Upper lobe of left lung (tissue), 6 donors: ENCODE measurements at regions not wholly inside any gene's neighbourhood (a gene's known extent, or its start where the extent isn't known, plus 50 kb on each side); places are given as distances from the start of the nearest gene placed in this dataset.

ENCODE experiments used
- ATAC-seq, 2 donors: fragments of 200-7000 bp; cut with Tn5 transposase; one replicate each; pipeline ENCODE4 v1.9.1; 2022; ENCODE audit warnings: mild to moderate bottlenecking in 2 of 2, moderate library complexity in 2 of 2; ENCODE audit not compliant: low FRiP score in 2 of 2
- DNase-seq, 2 donors: peaks; one replicate each; pipeline ENCODE4 v3.0.0-alpha.2; 2019 to 2020
- H3K27ac ChIP-seq, 4 donors: fragments of 200-600 bp; sonication (generic); one replicate each; pipeline ENCODE4 v1.5.1; 2016 to 2019
- H3K27me3 ChIP-seq, 4 donors: fragments of 200-600 bp; sonication (generic); one replicate each; pipeline ENCODE4 v1.5.1; 2017 to 2019
- H3K36me3 ChIP-seq, 4 donors: fragments of 200-600 bp; sonication (generic); one replicate each; pipeline ENCODE4 v1.5.1; 2016 to 2019
- H3K4me1 ChIP-seq, 4 donors: fragments of 200-600 bp; sonication (generic); one replicate each; pipeline ENCODE4 v1.5.1; 2018 to 2019
- H3K4me3 ChIP-seq, 4 donors: fragments of 200-600 bp; sonication (generic); one replicate each; pipeline ENCODE4 v1.5.1; 2017 to 2019; ENCODE audit warnings: mild to moderate bottlenecking in 2 of 4, moderate library complexity in 1 of 4
- H3K9me3 ChIP-seq, 4 donors: fragments of 200-600 bp; sonication (generic); one replicate each; pipeline ENCODE4 v1.5.1; 2018 to 2019
- EP300 ChIP-seq, 4 donors: sonication (generic); formaldehyde crosslinking; IDR thresholded peaks; one replicate each; pipeline ENCODE4 v1.5.1; 2017; ENCODE audit warnings: antibody characterized with exemption in 4 of 4, control low read depth in 2 of 4
- POLR2A ChIP-seq, 4 donors: fragments of 450-650 bp; IDR thresholded peaks; one replicate each; pipeline ENCODE4 v1.5.1; 2016 to 2017; ENCODE audit warnings: antibody characterized with exemption in 4 of 4, mild to moderate bottlenecking in 2 of 4
- POLR2AphosphoS5 ChIP-seq, 2 donors: sonication (generic); formaldehyde crosslinking; IDR thresholded peaks; one replicate each; pipeline ENCODE4 v1.5.1; 2017; ENCODE audit warnings: antibody characterized with exemption in 2 of 2
- WGBS, 2 donors: methylation state at CpG; one replicate each; pipeline ENCODE4 v1.1.5; 2017 to 2018; 5-methylcytosine and 5-hydroxymethylcytosine counted together
- TF ChIP-seq, protein P1 (sequence below), 6 experiments: fragments of 450-650 bp in 4 of 6; fragments of 200-600 bp in 2 of 6; sonication (generic) in 2 of 6; IDR thresholded peaks; one replicate each; pipeline ENCODE4 v1.5.1; 2016 to 2019; ENCODE audit warnings: antibody characterized with exemption in 6 of 6
- donor health status: DM: no; HTN: no; CAD: no; lungs with moderate emphysema.
- donor health status: DM: no; HTN: yes; CAD: no; lungs with severe emphysema.

DNA sequence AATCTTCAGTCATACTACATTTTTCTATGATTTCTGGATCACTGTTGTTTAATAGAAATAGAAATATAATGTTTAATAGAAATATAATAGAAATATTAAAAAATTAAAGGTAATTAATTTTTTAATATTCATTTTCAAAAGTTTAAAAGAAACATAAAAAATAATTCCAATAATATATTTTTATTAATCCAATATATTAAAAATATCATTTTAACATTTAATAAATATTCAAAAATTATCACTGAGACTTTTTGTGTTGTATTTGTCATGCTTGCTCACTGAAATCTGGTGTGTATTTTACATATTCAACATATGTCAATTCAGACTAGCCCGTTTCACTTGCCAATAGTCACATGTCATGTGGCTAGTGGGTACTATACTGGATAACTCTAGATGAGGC lies 80.6 kb upstream of the SLCO6A1 start:
- Histone ChIP-seq H3K9me3 (no peaks in the 10 kb centered on the region), H3K36me3 (no peaks in the 10 kb centered on the region), H3K4me1 (no peaks in the 10 kb centered on the region), H3K27me3 (no peaks in the 10 kb centered on the region), H3K4me3 (no peak overlapping the region), H3K27ac (no peak overlapping the region)
- TF ChIP-seq EP300 (IDR thresholded peaks at IDR 0.05) (no peak), POLR2A (IDR thresholded peaks at IDR 0.05) (no peak), POLR2AphosphoS5 (IDR thresholded peaks at IDR 0.05) (no peak)
- TF ChIP-seq, protein P1, sequence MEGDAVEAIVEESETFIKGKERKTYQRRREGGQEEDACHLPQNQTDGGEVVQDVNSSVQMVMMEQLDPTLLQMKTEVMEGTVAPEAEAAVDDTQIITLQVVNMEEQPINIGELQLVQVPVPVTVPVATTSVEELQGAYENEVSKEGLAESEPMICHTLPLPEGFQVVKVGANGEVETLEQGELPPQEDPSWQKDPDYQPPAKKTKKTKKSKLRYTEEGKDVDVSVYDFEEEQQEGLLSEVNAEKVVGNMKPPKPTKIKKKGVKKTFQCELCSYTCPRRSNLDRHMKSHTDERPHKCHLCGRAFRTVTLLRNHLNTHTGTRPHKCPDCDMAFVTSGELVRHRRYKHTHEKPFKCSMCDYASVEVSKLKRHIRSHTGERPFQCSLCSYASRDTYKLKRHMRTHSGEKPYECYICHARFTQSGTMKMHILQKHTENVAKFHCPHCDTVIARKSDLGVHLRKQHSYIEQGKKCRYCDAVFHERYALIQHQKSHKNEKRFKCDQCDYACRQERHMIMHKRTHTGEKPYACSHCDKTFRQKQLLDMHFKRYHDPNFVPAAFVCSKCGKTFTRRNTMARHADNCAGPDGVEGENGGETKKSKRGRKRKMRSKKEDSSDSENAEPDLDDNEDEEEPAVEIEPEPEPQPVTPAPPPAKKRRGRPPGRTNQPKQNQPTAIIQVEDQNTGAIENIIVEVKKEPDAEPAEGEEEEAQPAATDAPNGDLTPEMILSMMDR (IDR thresholded peaks at IDR 0.05), result no peak
- DNase-seq (no peak), ATAC-seq (no peak)
- 78 to 86% methylated on average over 1 of the region's 1 CpG for WGBS, 2 donors

DNA sequence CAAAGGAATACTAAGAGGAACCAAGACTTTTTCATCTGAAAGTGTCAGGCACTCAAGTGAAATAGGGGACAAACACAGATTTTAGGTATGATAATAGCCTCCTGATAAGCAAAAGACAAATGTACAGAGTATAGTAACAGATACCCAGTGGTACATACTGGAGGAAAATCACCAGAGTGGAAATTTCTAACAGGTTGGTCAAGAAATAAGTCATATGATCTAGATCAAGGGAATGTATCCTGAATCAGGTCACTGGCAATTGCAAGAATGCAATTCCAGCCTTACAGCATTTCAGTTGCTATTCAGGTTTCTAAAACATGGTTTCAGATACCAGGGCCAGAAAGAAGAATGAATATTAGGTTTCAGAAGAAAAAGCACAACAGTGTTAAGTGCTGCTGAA lies 82.2 kb upstream of the SLCO6A1 start:
- no peak overlapping the region for H3K27ac ChIP-seq
- DNase-seq, result no peak
- no peak for ATAC-seq
- H3K4me1 ChIP-seq, result no peaks in the 10 kb centered on the region
- no peak for TF ChIP-seq POLR2AphosphoS5 (IDR thresholded peaks at IDR 0.05)
- no peak for TF ChIP-seq EP300 (IDR thresholded peaks at IDR 0.05)
- TF ChIP-seq POLR2A (IDR thresholded peaks at IDR 0.05), result no peak
- TF ChIP-seq, protein P1 (IDR thresholded peaks at IDR 0.05), result no peak
- no peaks in the 10 kb centered on the region for H3K9me3 ChIP-seq
- no peak overlapping the region for H3K4me3 ChIP-seq
- H3K27me3 ChIP-seq, result no peaks in the 10 kb centered on the region
- H3K36me3 ChIP-seq, result no peaks in the 10 kb centered on the region

DNA sequence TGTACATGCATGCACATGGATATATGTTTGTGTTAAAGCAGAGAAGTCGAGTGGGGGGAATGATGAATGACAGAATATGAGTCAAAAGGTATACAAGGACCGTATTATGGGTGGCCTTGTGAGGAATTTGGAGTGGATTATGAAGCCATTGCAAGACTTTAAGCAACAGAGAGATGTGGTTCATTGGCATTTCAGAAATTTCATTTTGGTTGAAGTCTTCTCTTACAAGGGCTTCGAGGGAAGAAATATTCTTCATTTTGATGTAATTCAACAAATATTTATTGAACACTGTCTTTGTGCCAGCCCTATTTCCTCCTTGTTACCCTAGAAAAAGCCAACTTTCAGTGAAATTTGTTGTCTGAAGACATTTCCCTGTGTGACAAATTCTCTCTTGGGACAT lies 83.9 kb upstream of the SLCO6A1 start:
- no peaks in the 10 kb centered on the region for H3K36me3 ChIP-seq
- WGBS, 2 donors, result 61 to 63% methylated on average over 3 of the region's 3 CpGs

DNA sequence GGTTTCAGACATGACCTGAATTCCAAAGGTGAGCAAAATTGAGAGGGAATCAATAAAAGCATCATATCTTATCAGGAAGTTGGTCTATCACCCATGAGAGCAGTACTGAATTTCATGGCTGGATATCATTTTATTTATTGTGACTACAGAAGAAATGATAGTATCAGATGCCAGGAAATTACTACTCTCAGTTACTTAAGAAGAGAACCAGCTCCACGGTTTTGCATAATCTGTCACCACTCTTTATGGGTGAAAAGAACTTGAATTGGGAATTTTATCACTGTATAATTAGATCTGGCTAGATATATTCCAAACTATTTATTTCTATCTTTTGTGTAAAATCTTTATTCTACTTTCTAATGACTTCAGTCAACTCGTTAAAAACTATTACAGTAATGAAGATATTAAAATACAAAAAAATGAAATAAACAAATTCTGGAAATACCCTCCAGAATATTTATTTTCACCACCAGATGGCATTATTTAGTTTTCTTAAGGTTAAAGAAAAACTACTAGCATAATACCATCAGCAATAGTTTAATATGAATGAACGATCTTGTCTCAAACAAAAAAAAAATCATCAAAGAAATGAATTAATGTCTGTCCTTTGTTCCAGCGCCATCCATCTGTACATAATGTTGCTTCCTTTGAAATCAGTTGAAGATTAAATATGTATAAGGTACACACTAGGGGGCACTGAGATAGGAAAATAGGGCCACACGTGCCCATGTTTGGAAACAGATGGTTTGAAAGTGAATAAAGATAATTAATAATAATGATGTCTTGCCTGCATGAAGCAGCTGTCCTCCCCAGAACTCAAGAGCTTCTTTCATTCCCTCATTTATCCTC lies 84.7 kb upstream of the SLCO6A1 start:
- ATAC-seq (no peak), DNase-seq (no peak)
- Histone ChIP-seq H3K36me3 (no peaks in the 10 kb centered on the region), H3K27me3 (no peaks in the 10 kb centered on the region), H3K9me3 (no peaks in the 10 kb centered on the region), H3K4me3 (no peak overlapping the region), H3K27ac (no peak overlapping the region), H3K4me1 (no peaks in the 10 kb centered on the region)
- WGBS, 2 donors, result 21 to 26% methylated on average over 5 of the region's 5 CpGs
- TF ChIP-seq, protein P1 (IDR thresholded peaks at IDR 0.05), result peak in 3 of 6 experiments; percentile 15 to 33 (median 18)
- TF ChIP-seq POLR2A (IDR thresholded peaks at IDR 0.05), result no peak

More for the DNA sequence above, 83.9 kb upstream of the SLCO6A1 start:
- H3K9me3 ChIP-seq, result no peaks in the 10 kb centered on the region
- H3K27me3 ChIP-seq, result no peaks in the 10 kb centered on the region
- no peak for DNase-seq
- no peak overlapping the region for H3K27ac ChIP-seq
- H3K4me3 ChIP-seq, result no peak overlapping the region
- no peaks in the 10 kb centered on the region for H3K4me1 ChIP-seq
- ATAC-seq, result no peak
- TF ChIP-seq POLR2A (IDR thresholded peaks at IDR 0.05) (no peak), EP300 (IDR thresholded peaks at IDR 0.05) (no peak), POLR2AphosphoS5 (IDR thresholded peaks at IDR 0.05) (no peak)

DNA sequence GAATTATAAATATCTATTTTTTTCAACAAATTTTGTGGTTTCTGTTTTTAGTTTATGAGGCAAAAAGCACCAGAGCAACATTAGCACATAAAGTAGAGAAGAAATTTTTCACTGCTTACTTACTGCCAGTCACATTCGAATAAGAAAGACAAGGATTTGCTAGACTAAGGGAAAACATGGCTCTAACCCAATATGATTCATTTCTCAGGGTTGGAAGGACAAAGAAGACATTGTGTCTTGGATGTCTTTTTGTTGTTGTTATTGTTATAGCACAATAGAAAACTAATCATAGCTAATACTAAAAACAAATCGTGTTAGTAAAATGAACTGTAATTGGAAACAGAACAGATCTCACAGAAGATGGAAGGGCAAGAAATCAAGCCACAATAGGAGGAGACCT lies 90.9 kb upstream of the SLCO6A1 start:
- H3K4me1 ChIP-seq, result no peaks in the 10 kb centered on the region
- H3K27ac ChIP-seq, result no peak overlapping the region
- TF ChIP-seq POLR2A (IDR thresholded peaks at IDR 0.05) (no peak), POLR2AphosphoS5 (IDR thresholded peaks at IDR 0.05) (no peak), EP300 (IDR thresholded peaks at IDR 0.05) (no peak)
- TF ChIP-seq, protein P1 (IDR thresholded peaks at IDR 0.05), result no peak
- H3K4me3 ChIP-seq, result no peak overlapping the region
- no peak for ATAC-seq
- H3K36me3 ChIP-seq, result no peaks in the 10 kb centered on the region
- no peaks in the 10 kb centered on the region for H3K27me3 ChIP-seq
- no peaks in the 10 kb centered on the region for H3K9me3 ChIP-seq
- DNase-seq, result no peak
- 65 to 81% methylated on average over 2 of the region's 2 CpGs for WGBS, 2 donors
